Left ventricle myocardium inferior (tissue), 1 donor: ENCODE measurements at regions not wholly inside any gene's neighbourhood (a gene's known extent, or its start where the extent isn't known, plus 50 kb on each side); places are given as distances from the start of the nearest gene placed in this dataset.

Experiments
- DNase-seq: peaks from one replicate; pipeline ENCODE4 v3.0.0-alpha.2; 2020
- H3K27ac ChIP-seq: fragments of 200-600 bp; replicated peaks from 2 replicates; pipeline ENCODE4 v1.8.0; 2021
- H3K27me3 ChIP-seq: fragments of 200-600 bp; 2 replicates; pipeline ENCODE4 v1.8.0; 2021; ENCODE audit warnings: low read depth
- H3K36me3 ChIP-seq: fragments of 200-600 bp; 2 replicates; pipeline ENCODE4 v1.8.0; 2021
- H3K4me1 ChIP-seq: fragments of 200-600 bp; 2 replicates; pipeline ENCODE4 v1.8.0; 2021
- H3K4me3 ChIP-seq: fragments of 200-600 bp; 2 replicates; pipeline ENCODE4 v1.8.0; 2021; ENCODE audit warnings: mild to moderate bottlenecking, moderate library complexity
- H3K9me3 ChIP-seq: fragments of 200-600 bp; replicated peaks from 2 replicates; pipeline ENCODE4 v1.8.0; 2021
- CTCF ChIP-seq: fragments of 200-600 bp; IDR thresholded peaks from 2 replicates; pipeline ENCODE4 v1.8.0; 2021; ENCODE audit warnings: antibody characterized with exemption, mild to moderate bottlenecking, borderline replicate concordance
- intact Hi-C: fragments of 100-400 bp; cut with micrococcal nuclease; formaldehyde crosslinking; loops from one replicate; pipeline ENCODE4 v1.11.0; 2022
- donor health status: DM: no; HTN: yes; CAD: no; lungs with severe emphysema.

GRCh38 chr1:94731891-94732290 lies 88.3 kb upstream of the SLC44A3 start:
- no peaks in the 10 kb centered on the region for H3K36me3 ChIP-seq
- H3K9me3 ChIP-seq, result no peaks in the 10 kb centered on the region
- TF ChIP-seq CTCF, result no peak
- no peak overlapping the region for H3K27ac ChIP-seq
- no peak for DNase-seq
- H3K27me3 ChIP-seq, result no peaks in the 10 kb centered on the region
- peaks cover 31% of the 10 kb centered on the region for H3K4me1 ChIP-seq
- H3K4me3 ChIP-seq, result no peak overlapping the region
- intact Hi-C loops, result no loop called here

- no peak overlapping the region for H3K27ac ChIP-seq
- no peak for TF ChIP-seq CTCF
- DNase-seq, result no peak
- peaks cover 26% of the 10 kb centered on the region for H3K4me1 ChIP-seq
- no peaks in the 10 kb centered on the region for H3K27me3 ChIP-seq
- no peaks in the 10 kb centered on the region for H3K36me3 ChIP-seq
- intact Hi-C loops, result no loop called here
- H3K9me3 ChIP-seq, result no peaks in the 10 kb centered on the region
- no peak overlapping the region for H3K4me3 ChIP-seq
Measured at GRCh38 chr1:94730450-94730849, 89.7 kb upstream of the SLC44A3 start.

- TF ChIP-seq CTCF, result no peak
- H3K36me3 ChIP-seq, result no peaks in the 10 kb centered on the region
- H3K27ac ChIP-seq, result peak overlapping the region; percentile 58
- no peak overlapping the region for H3K4me3 ChIP-seq
- H3K27me3 ChIP-seq, result no peaks in the 10 kb centered on the region
- no peaks in the 10 kb centered on the region for H3K9me3 ChIP-seq
- H3K4me1 ChIP-seq, result peaks cover 16% of the 10 kb centered on the region
- intact Hi-C loops, result no loop called here
- no peak for DNase-seq
Measured at GRCh38 chr1:94729267-94729666, 90.9 kb upstream of the SLC44A3 start.

GRCh38 chr1:94727846-94728715 lies 92.1 kb upstream of the SLC44A3 start:
- no peaks in the 10 kb centered on the region for H3K9me3 ChIP-seq
- H3K36me3 ChIP-seq, result no peaks in the 10 kb centered on the region
- H3K4me3 ChIP-seq, result no peak overlapping the region
- DNase-seq, result no peak
- intact Hi-C loops, result no loop called here
- no peak overlapping the region for H3K27ac ChIP-seq
- no peak for TF ChIP-seq CTCF
- peaks cover 26% of the 10 kb centered on the region for H3K4me1 ChIP-seq
- no peaks in the 10 kb centered on the region for H3K27me3 ChIP-seq

GRCh38 chr1:94726981-94727685 lies 93.0 kb upstream of the SLC44A3 start:
- no peak for TF ChIP-seq CTCF
- H3K36me3 ChIP-seq, result no peaks in the 10 kb centered on the region
- H3K27me3 ChIP-seq, result no peaks in the 10 kb centered on the region
- no peak overlapping the region for H3K27ac ChIP-seq
- intact Hi-C loops, result no loop called here
- H3K4me3 ChIP-seq, result no peak overlapping the region
- peaks cover 28% of the 10 kb centered on the region for H3K4me1 ChIP-seq
- H3K9me3 ChIP-seq, result no peaks in the 10 kb centered on the region
- no peak for DNase-seq
